ENCODE measurements at regions not wholly inside any gene's neighbourhood (a gene's known extent, or its start where the extent isn't known, plus 50 kb on each side); places are given as distances from the start of the nearest gene placed in this dataset.
"Not testable (repeated sequence)": the region's sequence is repeated elsewhere in the genome, so short reads cannot be mapped to it uniquely, and the experiment has no call there.

GRCh38 chr7:112930787-112931186 lies 140.6 kb upstream of the TMEM168 start:
- Histone ChIP-seq H2AFZ (replicated peaks) (no peak overlapping the region), H3K36me3 (no peaks in the 10 kb centered on the region), H3K4me2 (no peak overlapping the region), H4K20me1 (ENCODE audit: low read depth) (peaks cover 77% of the 10 kb centered on the region), H3K9me3 (ENCODE audit: low read depth) (no peaks in the 10 kb centered on the region), H3K9ac (no peak overlapping the region), H3K79me2 (ENCODE audit: low read depth) (peaks cover 100% of the 10 kb centered on the region), H3K4me1 (peaks cover 31% of the 10 kb centered on the region), H3K27me3 (no peaks in the 10 kb centered on the region), H3F3A (ENCODE audit: low read depth) (no peaks in the 10 kb centered on the region), H3K4me3 (no peak overlapping the region), H3K27ac (no peak overlapping the region)
- H3K27ac Mint-ChIP-seq, result no peak overlapping the region
- peaks cover 3% of the 10 kb centered on the region for H3K4me1 Mint-ChIP-seq
- H3K9me3 Mint-ChIP-seq, result peaks cover 4% of the 10 kb centered on the region
- H3K36me3 Mint-ChIP-seq, result peaks cover 35% of the 10 kb centered on the region
- peaks cover 2% of the 10 kb centered on the region for H3K27me3 Mint-ChIP-seq (ENCODE audit: insufficient read depth, low read depth)
- TF ChIP-seq CTCF (IDR thresholded peaks at IDR 0.05) (no peak), EZH2 (IDR thresholded peaks at IDR 0.05) (no peak), EZH2phosphoT487 (IDR thresholded peaks at IDR 0.05) (no peak)
- H3K4me3 Mint-ChIP-seq, result no peak overlapping the region
- no peak for DNase-seq (ENCODE audit: low spot score)

DNA sequence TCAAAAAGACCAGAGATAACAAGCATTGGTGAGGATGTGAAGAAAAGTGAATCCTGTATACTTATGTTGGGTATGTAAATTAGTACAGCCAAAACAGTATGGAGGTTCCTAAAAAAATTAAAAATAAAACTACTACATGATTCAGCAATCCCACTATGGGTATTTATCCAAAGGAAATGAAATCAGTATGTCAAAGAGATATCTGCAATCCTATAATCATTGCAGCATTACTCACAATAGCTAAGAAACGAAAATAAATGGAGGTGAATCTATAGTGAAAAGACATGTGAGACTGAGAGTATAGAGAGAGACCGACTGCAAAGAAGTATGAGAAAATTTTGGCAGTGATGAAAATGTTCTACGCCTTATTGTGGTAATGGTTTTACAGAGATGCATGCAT lies 139.2 kb upstream of the TMEM168 start:
- H3K4me3 ChIP-seq, result no peak overlapping the region
- H3K4me1 ChIP-seq, result peaks cover 29% of the 10 kb centered on the region
- no peak overlapping the region for H3K27ac ChIP-seq
- H4K20me1 ChIP-seq (ENCODE audit: low read depth), result peaks cover 63% of the 10 kb centered on the region
- Mint-ChIP-seq H3K27ac (no peak overlapping the region), H3K27me3 (ENCODE audit: insufficient read depth, low read depth) (peaks cover 2% of the 10 kb centered on the region), H3K36me3 (peaks cover 33% of the 10 kb centered on the region), H3K4me1 (no peaks in the 10 kb centered on the region), H3K9me3 (peaks cover 6% of the 10 kb centered on the region), H3K4me3 (no peak overlapping the region)
- no peak for TF ChIP-seq EZH2phosphoT487 (IDR thresholded peaks at IDR 0.05)
- TF ChIP-seq EZH2 (IDR thresholded peaks at IDR 0.05), result no peak
- TF ChIP-seq CTCF (IDR thresholded peaks at IDR 0.05), result no peak
- no peaks in the 10 kb centered on the region for H3K27me3 ChIP-seq
- H3K9ac ChIP-seq, result no peak overlapping the region
- no peaks in the 10 kb centered on the region for H3F3A ChIP-seq (ENCODE audit: low read depth)
- no peak overlapping the region for H3K4me2 ChIP-seq
- peaks cover 98% of the 10 kb centered on the region for H3K79me2 ChIP-seq (ENCODE audit: low read depth)
- no peaks in the 10 kb centered on the region for H3K9me3 ChIP-seq (ENCODE audit: low read depth)
- H2AFZ ChIP-seq (replicated peaks), result no peak overlapping the region
- no peaks in the 10 kb centered on the region for H3K36me3 ChIP-seq
- no peak for DNase-seq (ENCODE audit: low spot score)

- Histone ChIP-seq H3K27me3 (no peaks in the 10 kb centered on the region), H3K4me2 (no peak overlapping the region), H3K4me1 (peaks cover 7% of the 10 kb centered on the region), H3K27ac (no peak overlapping the region), H3K36me3 (no peaks in the 10 kb centered on the region), H3K9ac (no peak overlapping the region), H3F3A (ENCODE audit: low read depth) (no peaks in the 10 kb centered on the region), H4K20me1 (ENCODE audit: low read depth) (peaks cover 31% of the 10 kb centered on the region), H3K9me3 (ENCODE audit: low read depth) (no peaks in the 10 kb centered on the region), H2AFZ (replicated peaks) (no peak overlapping the region), H3K4me3 (no peak overlapping the region), H3K79me2 (ENCODE audit: low read depth) (peaks cover 72% of the 10 kb centered on the region)
- H3K27me3 Mint-ChIP-seq (ENCODE audit: insufficient read depth, low read depth), result no peaks in the 10 kb centered on the region
- no peak overlapping the region for H3K27ac Mint-ChIP-seq
- peaks cover 18% of the 10 kb centered on the region for H3K9me3 Mint-ChIP-seq
- peaks cover 17% of the 10 kb centered on the region for H3K36me3 Mint-ChIP-seq
- H3K4me1 Mint-ChIP-seq, result no peaks in the 10 kb centered on the region
- no peak for TF ChIP-seq EZH2phosphoT487 (IDR thresholded peaks at IDR 0.05)
- no peak for TF ChIP-seq CTCF (IDR thresholded peaks at IDR 0.05)
- TF ChIP-seq EZH2 (IDR thresholded peaks at IDR 0.05), result no peak
- no peak overlapping the region for H3K4me3 Mint-ChIP-seq
- no peak for DNase-seq (ENCODE audit: low spot score)
Observed at GRCh38 chr7:112926018-112926417, 135.8 kb upstream of the TMEM168 start.

GRCh38 chr7:112922546-112922945 lies 132.4 kb upstream of the TMEM168 start:
- H2AFZ ChIP-seq (replicated peaks); H3K36me3 ChIP-seq; H3F3A ChIP-seq (ENCODE audit: low read depth); H3K27me3 ChIP-seq; H3K4me3 ChIP-seq; H3K4me1 ChIP-seq; H4K20me1 ChIP-seq (ENCODE audit: low read depth); H3K4me3 Mint-ChIP-seq; H3K9me3 ChIP-seq (ENCODE audit: low read depth); H3K4me1 Mint-ChIP-seq; H3K9ac ChIP-seq; H3K27me3 Mint-ChIP-seq (ENCODE audit: insufficient read depth, low read depth); H3K4me2 ChIP-seq; H3K27ac Mint-ChIP-seq; DNase-seq (ENCODE audit: low spot score); H3K27ac ChIP-seq: not testable (repeated sequence)
- H3K79me2 ChIP-seq (ENCODE audit: low read depth), result peaks cover 41% of the 10 kb centered on the region
- H3K9me3 Mint-ChIP-seq, result peaks cover 26% of the 10 kb centered on the region
- H3K36me3 Mint-ChIP-seq, result peaks cover 15% of the 10 kb centered on the region

- H3K9me3 ChIP-seq (ENCODE audit: low read depth); H3K4me3 Mint-ChIP-seq; H3K27ac ChIP-seq; H3F3A ChIP-seq (ENCODE audit: low read depth); H3K4me3 ChIP-seq; H3K27ac Mint-ChIP-seq; H3K4me2 ChIP-seq; H3K27me3 ChIP-seq; H3K9ac ChIP-seq; H3K27me3 Mint-ChIP-seq (ENCODE audit: insufficient read depth, low read depth); H3K4me1 ChIP-seq; H4K20me1 ChIP-seq (ENCODE audit: low read depth); H3K4me1 Mint-ChIP-seq; DNase-seq (ENCODE audit: low spot score); H2AFZ ChIP-seq (replicated peaks): not testable (repeated sequence)
- peaks cover 34% of the 10 kb centered on the region for H3K36me3 Mint-ChIP-seq
- peaks cover 47% of the 10 kb centered on the region for H3K79me2 ChIP-seq (ENCODE audit: low read depth)
- H3K9me3 Mint-ChIP-seq, result peaks cover 25% of the 10 kb centered on the region
- H3K36me3 ChIP-seq, result peaks cover 23% of the 10 kb centered on the region
Observed at GRCh38 chr7:112916431-112916830, 126.2 kb upstream of the TMEM168 start.
